GM12864 (cell line): ENCODE measurements at regions not wholly inside any gene's neighbourhood (a gene's known extent, or its start where the extent isn't known, plus 50 kb on each side); places are given as distances from the start of the nearest gene placed in this dataset.
A peak's percentile ranks its signal among the peaks of the same experiment; 100 is the strongest.

Experiments used
- DNase-seq: peaks from one replicate; pipeline ENCODE4 v3.0.0-alpha.2; 2011; ENCODE audit warnings: low read depth
- H3K4me3 ChIP-seq: 2 replicates; pipeline ENCODE4 v1.5.1; 2011; ENCODE audit warnings: mild to moderate bottlenecking, low read depth, low read length, control low read depth
- TF ChIP-seq, protein P1 (sequence below): IDR thresholded peaks from 2 replicates; pipeline ENCODE4 v1.5.1; 2011; ENCODE audit warnings: low read depth, mild to moderate bottlenecking, moderate library complexity, low read length, control low read depth, inconsistent platforms; ENCODE audit errors: missing control alignments

DNA sequence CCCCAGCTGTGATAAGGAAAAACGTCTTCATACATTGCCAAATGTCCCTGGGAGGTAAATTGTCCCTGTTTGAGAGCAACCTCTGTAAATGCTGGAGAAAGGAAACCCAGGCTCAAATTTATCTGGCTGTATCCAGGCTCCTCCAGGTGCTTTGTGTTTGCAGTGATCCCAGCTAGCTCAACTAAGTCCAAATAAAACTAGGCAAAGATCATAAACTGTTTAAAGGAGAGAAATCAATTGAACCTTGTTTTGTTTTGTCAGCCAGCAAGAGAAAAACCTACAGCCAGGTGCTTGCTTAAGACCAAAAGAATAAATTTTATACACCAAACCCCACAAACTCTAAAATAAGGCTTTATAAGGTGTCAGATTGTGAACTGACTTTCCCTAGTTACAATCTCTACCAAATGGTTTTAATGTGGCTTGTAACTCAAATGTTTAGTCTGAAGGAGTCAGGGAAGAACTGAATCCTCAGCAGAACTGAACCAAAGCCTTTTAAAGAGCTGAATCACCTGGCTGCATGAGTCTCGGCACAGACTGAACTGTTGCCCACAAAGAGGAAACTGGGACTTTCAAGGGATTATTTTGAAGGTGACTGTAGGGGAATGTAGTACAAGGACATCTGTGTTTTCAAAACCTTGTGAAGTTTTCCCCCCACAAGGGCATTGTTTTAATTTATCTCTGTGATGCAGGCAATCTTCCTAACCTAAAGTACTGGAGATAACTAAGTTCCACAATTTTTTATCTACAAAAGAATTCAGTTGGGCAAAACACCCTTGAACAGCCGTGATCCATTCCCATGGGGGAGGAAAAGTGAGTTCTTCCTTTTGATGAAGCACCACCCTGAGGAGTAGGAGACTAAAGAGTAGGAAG, 201.7 kb upstream of the TARS1 start:
- no peak overlapping the region for H3K4me3 ChIP-seq
- TF ChIP-seq, protein P1, sequence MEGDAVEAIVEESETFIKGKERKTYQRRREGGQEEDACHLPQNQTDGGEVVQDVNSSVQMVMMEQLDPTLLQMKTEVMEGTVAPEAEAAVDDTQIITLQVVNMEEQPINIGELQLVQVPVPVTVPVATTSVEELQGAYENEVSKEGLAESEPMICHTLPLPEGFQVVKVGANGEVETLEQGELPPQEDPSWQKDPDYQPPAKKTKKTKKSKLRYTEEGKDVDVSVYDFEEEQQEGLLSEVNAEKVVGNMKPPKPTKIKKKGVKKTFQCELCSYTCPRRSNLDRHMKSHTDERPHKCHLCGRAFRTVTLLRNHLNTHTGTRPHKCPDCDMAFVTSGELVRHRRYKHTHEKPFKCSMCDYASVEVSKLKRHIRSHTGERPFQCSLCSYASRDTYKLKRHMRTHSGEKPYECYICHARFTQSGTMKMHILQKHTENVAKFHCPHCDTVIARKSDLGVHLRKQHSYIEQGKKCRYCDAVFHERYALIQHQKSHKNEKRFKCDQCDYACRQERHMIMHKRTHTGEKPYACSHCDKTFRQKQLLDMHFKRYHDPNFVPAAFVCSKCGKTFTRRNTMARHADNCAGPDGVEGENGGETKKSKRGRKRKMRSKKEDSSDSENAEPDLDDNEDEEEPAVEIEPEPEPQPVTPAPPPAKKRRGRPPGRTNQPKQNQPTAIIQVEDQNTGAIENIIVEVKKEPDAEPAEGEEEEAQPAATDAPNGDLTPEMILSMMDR: no peak
- no peak for DNase-seq

DNA sequence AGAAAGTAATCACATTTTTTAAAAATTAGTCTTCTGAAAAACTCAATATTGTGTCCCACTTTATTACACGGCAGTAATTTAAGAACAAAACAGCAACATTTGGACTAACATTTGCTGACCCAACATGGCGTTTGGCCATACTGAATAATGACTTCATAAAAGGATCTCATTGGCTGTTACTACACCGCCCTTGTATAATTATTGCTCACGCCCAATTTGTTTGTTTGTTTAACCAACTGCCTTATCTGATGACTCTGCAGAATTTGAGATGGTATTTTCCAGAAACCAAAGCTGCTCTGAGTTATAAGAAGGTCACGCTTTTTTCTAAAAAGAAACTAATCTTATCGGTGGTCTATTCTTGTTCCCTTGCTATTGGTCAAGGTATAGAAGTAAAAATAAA, 200.2 kb upstream of the TARS1 start:
- H3K4me3 ChIP-seq: no peak overlapping the region
- TF ChIP-seq, protein P1: no peak
- no peak for DNase-seq

DNA sequence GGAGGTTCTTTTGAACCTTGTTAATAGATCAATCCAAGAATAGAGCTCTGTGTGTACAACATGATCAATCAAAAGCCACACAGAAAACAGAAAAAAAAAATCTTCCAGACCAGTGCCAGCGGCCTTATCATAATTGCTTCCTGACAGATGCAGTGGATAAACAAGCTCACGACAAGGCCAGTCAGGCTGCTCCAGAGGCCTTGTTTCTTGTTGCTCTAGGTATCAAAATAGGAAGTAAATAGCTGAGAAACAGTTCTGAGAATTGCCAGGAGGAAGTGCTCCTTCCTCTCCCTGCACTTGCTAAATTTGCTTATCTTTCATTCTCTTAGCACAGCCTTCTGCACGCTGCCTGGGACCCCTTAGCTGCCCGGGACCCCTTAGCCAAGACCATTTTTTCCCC, 199.0 kb upstream of the TARS1 start:
- TF ChIP-seq, protein P1: no peak
- no peak overlapping the region for H3K4me3 ChIP-seq
- DNase-seq: peak; percentile 19

DNA sequence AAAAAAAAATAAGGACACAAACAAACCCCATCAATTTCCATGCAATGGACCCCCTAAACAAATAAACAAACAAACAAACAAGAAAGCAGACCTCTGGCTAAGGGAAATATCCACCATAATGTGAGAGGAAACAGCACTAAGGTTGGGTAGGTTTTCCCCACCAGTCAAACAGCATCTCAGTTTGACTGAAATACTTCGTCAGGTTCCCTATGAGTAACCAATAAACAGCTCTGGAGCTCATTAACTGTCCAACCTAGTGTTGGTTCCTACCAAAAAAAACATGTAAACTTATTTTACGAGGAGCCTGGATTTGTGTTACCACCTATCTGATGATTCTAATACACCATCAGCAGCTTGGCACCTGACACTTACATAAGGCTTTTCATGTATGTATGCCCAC, 198.5 kb upstream of the TARS1 start:
- H3K4me3 ChIP-seq: no peak overlapping the region
- TF ChIP-seq, protein P1: no peak
- DNase-seq: no peak

DNA sequence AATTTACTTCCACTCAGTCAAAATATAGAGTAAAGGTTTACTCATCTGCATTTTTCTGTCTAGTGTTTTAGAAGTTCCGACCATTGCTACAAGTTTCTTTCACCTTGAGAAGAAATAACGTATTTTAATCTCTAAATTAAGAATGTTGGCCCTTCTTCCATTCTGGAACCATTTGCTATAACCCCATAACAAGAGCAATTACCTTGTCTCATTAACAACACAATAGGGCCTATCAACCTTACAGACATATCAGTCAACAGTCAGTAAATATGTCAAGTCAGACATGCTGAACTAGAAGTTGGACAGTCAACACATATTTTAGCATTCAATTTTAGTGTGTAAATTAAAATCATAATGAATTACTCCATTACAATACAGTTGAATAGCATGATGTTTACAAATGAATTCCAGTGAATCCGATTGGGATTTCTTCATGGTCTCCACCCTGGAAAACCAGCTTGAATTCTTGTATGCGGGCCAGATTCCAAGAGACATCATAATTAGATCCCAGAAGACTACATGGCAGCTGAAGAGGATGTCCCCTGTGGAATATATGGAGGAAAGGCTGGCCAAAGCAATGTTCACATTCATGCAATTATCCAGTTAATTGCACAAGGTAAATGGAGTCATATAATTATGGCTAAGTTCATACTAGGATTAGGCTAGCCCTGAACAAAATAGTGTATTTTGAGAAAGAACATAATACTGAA, 196.2 kb upstream of the TARS1 start:
- TF ChIP-seq, protein P1: no peak
- no peak overlapping the region for H3K4me3 ChIP-seq
- DNase-seq: no peak

DNA sequence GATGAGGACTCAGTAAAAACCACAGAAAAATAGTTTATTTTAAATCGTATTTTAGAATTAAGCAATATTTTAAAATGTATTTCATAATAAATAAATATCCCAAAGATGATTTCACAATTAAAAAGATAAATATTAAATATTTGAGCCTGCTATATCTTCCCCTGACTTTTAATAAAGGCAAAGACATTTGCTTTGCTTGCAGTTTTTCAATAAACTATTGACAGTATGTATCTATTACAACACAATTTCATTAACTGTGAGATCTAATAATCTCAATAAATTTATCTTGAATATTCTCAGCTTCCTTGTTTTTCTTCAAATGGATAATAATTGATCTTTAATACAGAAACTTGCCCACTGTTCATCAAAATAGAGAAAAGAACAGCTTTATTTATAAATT, 186.2 kb upstream of the TARS1 start:
- DNase-seq: no peak
- TF ChIP-seq, protein P1: no peak
- H3K4me3 ChIP-seq: no peak overlapping the region
